ENCODE measurements at regions not wholly inside any gene's neighbourhood (a gene's known extent, or its start where the extent isn't known, plus 50 kb on each side); places are given as distances from the start of the nearest gene placed in this dataset.
A peak's percentile ranks its signal among the peaks of the same experiment; 100 is the strongest.

- Histone ChIP-seq H3K4me1 (no peaks in the 10 kb centered on the region), H3K36me3 (no peaks in the 10 kb centered on the region), H3K9me3 (peaks cover 0 to 22% (median 17%) of the 10 kb centered on the region in 4 donors), H3K27ac (replicated peaks in 1 of 4) (no peak overlapping the region), H3K4me3 (no peak overlapping the region), H3K27me3 (no peaks in the 10 kb centered on the region)
- intact Hi-C loops (cut with DNase I): no loop called here
- WGBS: 74% methylated on average over 2 of the region's 2 CpGs
- TF ChIP-seq CTCF (IDR thresholded peaks at IDR 0.05) (no peak), POLR2AphosphoS5 (IDR thresholded peaks at IDR 0.05) (no peak), POLR2A (IDR thresholded peaks at IDR 0.05; ENCODE audit: low read depth) (no peak), EP300 (IDR thresholded peaks at IDR 0.05) (no peak)
- no peak for DNase-seq (ENCODE audit: extremely low spot score)
Observed at GRCh38 chr11:11056749-11057471, 199.1 kb upstream of the ZBED5 start.

- Histone ChIP-seq H3K27me3 (no peaks in the 10 kb centered on the region), H3K9me3 (peaks cover 0 to 22% (median 17%) of the 10 kb centered on the region in 4 donors), H3K4me3 (no peak overlapping the region), H3K27ac (replicated peaks in 1 of 4) (no peak overlapping the region), H3K4me1 (no peaks in the 10 kb centered on the region), H3K36me3 (no peaks in the 10 kb centered on the region)
- no peak for DNase-seq (ENCODE audit: extremely low spot score)
- TF ChIP-seq CTCF (IDR thresholded peaks at IDR 0.05): no peak
- TF ChIP-seq EP300 (IDR thresholded peaks at IDR 0.05): no peak
- no peak for TF ChIP-seq POLR2A (IDR thresholded peaks at IDR 0.05; ENCODE audit: low read depth)
- TF ChIP-seq POLR2AphosphoS5 (IDR thresholded peaks at IDR 0.05): no peak
- intact Hi-C loops (cut with DNase I): no loop called here
- 64% methylated on average over 1 of the region's 1 CpG for WGBS
Observed at GRCh38 chr11:11056316-11056715, 198.5 kb upstream of the ZBED5 start.

- Histone ChIP-seq H3K27me3 (no peaks in the 10 kb centered on the region), H3K4me3 (no peak overlapping the region), H3K9me3 (no peaks in the 10 kb centered on the region), H3K36me3 (no peaks in the 10 kb centered on the region), H3K4me1 (peaks cover 0 to 16% (median 15%) of the 10 kb centered on the region in 4 donors), H3K27ac (replicated peaks in 1 of 4) (no peak overlapping the region)
- DNase-seq (ENCODE audit: extremely low spot score): peak; percentile 90
- WGBS: 86% methylated on average over 1 of the region's 2 CpGs
- intact Hi-C loops (cut with DNase I): no loop called here
- TF ChIP-seq CTCF (IDR thresholded peaks at IDR 0.05) (no peak), EP300 (IDR thresholded peaks at IDR 0.05) (no peak)
Observed at GRCh38 chr11:11047851-11048610, 190.2 kb upstream of the ZBED5 start.

- 76% methylated on average over 4 of the region's 4 CpGs for WGBS
- intact Hi-C loops (cut with DNase I): no loop called here
- Histone ChIP-seq H3K27me3 (no peaks in the 10 kb centered on the region), H3K27ac (replicated peaks in 1 of 4) (no peak overlapping the region), H3K4me1 (peaks cover 0 to 18% (median 15%) of the 10 kb centered on the region in 4 donors), H3K4me3 (no peak overlapping the region), H3K36me3 (no peaks in the 10 kb centered on the region), H3K9me3 (no peaks in the 10 kb centered on the region)
- DNase-seq (ENCODE audit: extremely low spot score): peak; percentile 42
- no peak for TF ChIP-seq CTCF (IDR thresholded peaks at IDR 0.05)
- TF ChIP-seq POLR2AphosphoS5 (IDR thresholded peaks at IDR 0.05): no peak
- no peak for TF ChIP-seq EP300 (IDR thresholded peaks at IDR 0.05)
- TF ChIP-seq POLR2A (IDR thresholded peaks at IDR 0.05; ENCODE audit: low read depth): no peak
Observed at GRCh38 chr11:11046781-11047180, 188.9 kb upstream of the ZBED5 start.

Measured in esophagus muscularis mucosa (tissue), 4 donors.